GM06990 (cell line): ENCODE measurements at regions not wholly inside any gene's neighbourhood (a gene's known extent, or its start where the extent isn't known, plus 50 kb on each side); places are given as distances from the start of the nearest gene placed in this dataset.

Experiments
- DNase-seq: peaks from one replicate; pipeline ENCODE4 v3.0.0-alpha.2; 2011; ENCODE audit not compliant: insufficient read length; ENCODE audit errors: extremely low read depth
- H3K27me3 ChIP-seq: replicated peaks from 2 replicates; pipeline ENCODE4 v1.6.0; 2011; ENCODE audit warnings: low read length; ENCODE audit not compliant: control insufficient read depth, insufficient read depth
- H3K36me3 ChIP-seq: 2 replicates; pipeline ENCODE4 v1.5.1; 2011; ENCODE audit warnings: low read length; ENCODE audit not compliant: control insufficient read depth, insufficient read depth
- H3K4me3 ChIP-seq: replicated peaks from 2 replicates; pipeline ENCODE4 v1.5.1; 2011; ENCODE audit warnings: low read depth, mild to moderate bottlenecking, control low read depth, low read length
- CTCF ChIP-seq: IDR thresholded peaks from 2 replicates; pipeline ENCODE4 v1.5.1; 2011; ENCODE audit warnings: low read length, control low read depth, mild to moderate bottlenecking, inconsistent platforms; ENCODE audit not compliant: insufficient read depth, poor library complexity, severe bottlenecking

DNA sequence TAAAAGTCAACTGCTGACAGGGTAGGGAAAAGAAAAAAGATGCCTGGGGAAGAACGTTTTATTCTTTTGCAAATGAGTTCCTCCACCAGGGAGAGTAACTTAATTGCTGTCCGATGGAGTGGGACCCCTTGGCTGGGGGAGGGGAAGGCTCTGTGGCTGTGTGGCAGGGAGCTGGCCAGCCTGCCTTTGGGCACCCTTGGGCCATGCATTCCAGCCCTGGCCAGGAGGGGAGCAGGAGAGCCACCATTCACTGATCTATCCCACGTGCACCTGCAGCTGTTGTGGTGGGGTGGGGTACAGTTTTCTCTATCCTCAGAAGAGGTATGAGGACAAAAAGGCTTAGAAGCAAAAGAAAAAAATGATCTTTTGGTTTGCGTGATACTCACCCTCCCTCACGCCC, 116.9 kb downstream of the KCNK1 start:
- no peak overlapping the region for H3K4me3 ChIP-seq
- no peak for DNase-seq

DNA sequence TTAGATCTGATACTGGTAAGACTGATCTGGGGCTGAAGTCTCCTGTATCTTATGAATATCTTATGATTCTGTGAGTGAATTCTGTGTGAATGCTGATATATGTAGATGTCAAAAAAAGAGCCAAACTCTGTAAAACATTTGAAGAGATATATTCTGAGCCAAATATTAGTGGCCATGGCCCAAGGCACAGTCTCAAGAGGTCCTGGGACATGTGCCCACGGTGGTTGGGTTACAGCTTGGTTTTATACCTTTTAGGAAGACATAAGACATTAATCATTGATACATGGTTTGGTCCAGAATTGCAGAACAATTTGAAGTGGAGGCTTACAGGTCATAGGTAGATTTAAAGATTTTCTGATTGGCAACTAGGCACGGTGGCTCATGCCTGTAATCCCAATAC, 118.3 kb downstream of the KCNK1 start:
- no peaks in the 10 kb centered on the region for H3K27me3 ChIP-seq
- DNase-seq: no peak

More for the DNA sequence above, 116.9 kb downstream of the KCNK1 start:
- TF ChIP-seq CTCF: no peak
- H3K36me3 ChIP-seq: no peaks in the 10 kb centered on the region
- no peaks in the 10 kb centered on the region for H3K27me3 ChIP-seq

DNA sequence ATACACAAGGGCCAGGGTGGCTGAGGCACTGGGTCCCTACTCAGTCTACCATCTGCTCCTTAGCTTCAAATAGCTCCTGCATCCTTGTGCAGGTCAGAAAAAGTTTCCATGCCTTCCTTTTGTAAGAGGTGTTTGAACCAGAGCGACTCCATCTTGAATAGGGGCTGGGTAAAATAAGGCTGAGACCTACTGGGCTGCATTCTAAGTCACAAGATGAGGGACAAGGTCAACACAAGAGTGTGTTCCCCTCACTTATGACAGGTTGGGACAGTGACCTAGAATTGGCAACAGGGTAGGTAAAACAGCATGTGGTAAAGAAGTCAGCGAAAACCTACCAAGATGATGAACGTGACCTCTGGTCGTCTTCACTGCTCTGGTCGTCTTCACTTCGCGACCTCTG, 120.5 kb downstream of the KCNK1 start:
- Histone ChIP-seq H3K4me3 (no peak overlapping the region), H3K27me3 (no peaks in the 10 kb centered on the region), H3K36me3 (no peaks in the 10 kb centered on the region)
- no peak for TF ChIP-seq CTCF
- no peak for DNase-seq

More for the DNA sequence above, 118.3 kb downstream of the KCNK1 start:
- Histone ChIP-seq H3K4me3 (no peak overlapping the region), H3K36me3 (no peaks in the 10 kb centered on the region)
- TF ChIP-seq CTCF: no peak

- Histone ChIP-seq H3K36me3 (no peaks in the 10 kb centered on the region), H3K27me3 (no peaks in the 10 kb centered on the region), H3K4me3 (no peak overlapping the region)
- TF ChIP-seq CTCF: no peak
- no peak for DNase-seq
These were observed 121.4 kb downstream of the KCNK1 start for GRCh38 chr1:233735331-233735730.

GRCh38 chr1:233735847-233736246, 121.9 kb downstream of the KCNK1 start:
- Histone ChIP-seq H3K4me3 (no peak overlapping the region), H3K27me3 (no peaks in the 10 kb centered on the region), H3K36me3 (no peaks in the 10 kb centered on the region)
- no peak for DNase-seq
- TF ChIP-seq CTCF: no peak

DNA sequence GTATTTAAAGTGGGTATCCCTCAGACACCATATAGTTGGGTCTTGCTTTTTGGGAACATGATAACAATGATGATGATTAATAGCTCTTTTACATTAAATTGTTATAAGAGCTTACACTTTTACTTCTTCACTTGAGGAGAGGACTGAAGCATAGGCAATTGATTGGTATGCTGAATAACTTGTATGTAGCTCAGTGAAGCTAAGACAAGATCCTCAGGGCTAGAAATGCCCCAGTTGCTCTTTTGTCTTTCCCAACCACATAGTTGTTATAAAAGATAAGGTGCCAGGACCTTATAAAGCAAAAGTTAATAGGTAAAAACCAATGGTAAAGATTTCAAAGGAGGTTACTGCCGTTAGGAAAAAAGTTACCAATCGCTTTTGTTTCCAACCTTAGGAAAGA, 123.4 kb downstream of the KCNK1 start:
- Histone ChIP-seq H3K36me3 (no peaks in the 10 kb centered on the region), H3K4me3 (no peak overlapping the region), H3K27me3 (no peaks in the 10 kb centered on the region)
- DNase-seq: no peak
- TF ChIP-seq CTCF: no peak
